Stimulated activated CD8-positive, alpha-beta memory T cell treated with anti-CD3 and anti-CD28 coated beads, Interleukin-7, amount 100 ng/mL, for 24 hours (primary cell): ENCODE measurements at regions not wholly inside any gene's neighbourhood (a gene's known extent, or its start where the extent isn't known, plus 50 kb on each side); places are given as distances from the start of the nearest gene placed in this dataset.

ENCODE experiments used
- DNase-seq: peaks from one replicate; pipeline ENCODE4 v3.0.0-alpha.2; 2020; ENCODE audit warnings: low read depth

DNA sequence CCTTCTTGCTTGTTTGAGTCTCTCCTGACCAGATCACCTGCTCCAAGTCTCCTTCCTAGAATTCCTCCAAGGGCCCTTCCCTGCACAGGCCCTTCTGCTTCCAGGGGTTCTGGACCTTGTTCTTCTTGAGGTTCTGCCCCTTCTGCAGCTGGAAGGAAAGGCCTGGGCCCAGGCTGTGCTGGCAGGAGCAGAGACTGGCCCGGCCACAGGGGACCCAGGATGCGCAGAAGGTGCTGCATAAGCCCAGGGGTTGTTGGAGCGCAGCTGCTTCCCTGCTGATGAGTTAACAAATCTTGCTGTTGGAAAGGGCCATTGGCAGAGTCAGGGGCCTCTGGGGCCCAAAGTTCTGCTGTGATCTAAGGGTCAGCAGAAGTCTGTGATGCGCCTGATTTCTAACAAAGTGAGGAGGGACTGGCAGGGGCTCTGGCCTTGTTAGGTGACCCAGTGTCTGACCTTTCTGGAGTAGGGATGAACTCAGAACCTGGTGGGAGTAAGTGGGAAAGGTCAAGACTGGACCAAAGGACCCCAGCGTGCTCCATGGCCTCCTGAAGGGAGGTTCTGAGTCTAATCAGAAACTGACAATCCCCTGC lies 509.8 kb downstream of the PTPRU start:
- DNase-seq: no peak

DNA sequence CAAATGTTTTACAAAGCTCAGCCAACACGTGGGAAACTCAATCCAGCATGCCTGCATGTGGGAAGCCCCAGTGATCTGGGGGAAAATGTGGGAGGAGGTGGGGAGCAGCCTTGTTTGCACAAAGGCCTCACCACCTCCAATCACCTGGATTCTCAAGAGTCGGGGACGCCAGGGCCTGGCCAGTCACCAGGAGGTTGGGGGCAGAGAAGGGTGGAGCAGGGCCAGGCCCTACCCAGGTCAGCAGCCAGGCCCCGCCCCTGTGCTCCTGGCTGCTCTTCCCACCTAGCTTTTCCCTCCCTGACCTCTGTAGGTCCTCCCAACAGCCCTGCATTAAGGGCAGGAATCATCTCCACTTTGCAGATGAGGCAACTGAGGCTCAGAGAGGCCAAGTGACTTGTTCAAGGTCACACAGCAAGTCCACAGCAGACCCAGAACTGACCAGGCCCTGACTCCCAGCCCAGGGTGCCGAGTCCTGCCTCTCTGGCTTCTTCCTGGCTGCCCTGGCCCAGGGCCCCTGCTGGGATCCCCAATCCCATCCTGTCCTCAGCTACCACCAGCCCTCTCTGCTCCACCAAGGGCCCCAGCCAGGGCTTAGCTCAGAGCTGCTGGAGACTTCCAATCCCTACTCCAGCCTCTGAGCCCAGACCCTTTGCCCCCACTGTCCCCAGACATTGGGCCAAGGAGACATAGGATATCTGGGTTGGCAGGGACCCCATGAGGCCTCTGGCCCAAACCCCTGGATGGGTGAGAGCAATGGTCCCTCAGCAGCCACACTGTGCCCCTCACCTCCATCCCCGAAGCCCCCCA lies 508.6 kb downstream of the PTPRU start:
- DNase-seq: no peak

DNA sequence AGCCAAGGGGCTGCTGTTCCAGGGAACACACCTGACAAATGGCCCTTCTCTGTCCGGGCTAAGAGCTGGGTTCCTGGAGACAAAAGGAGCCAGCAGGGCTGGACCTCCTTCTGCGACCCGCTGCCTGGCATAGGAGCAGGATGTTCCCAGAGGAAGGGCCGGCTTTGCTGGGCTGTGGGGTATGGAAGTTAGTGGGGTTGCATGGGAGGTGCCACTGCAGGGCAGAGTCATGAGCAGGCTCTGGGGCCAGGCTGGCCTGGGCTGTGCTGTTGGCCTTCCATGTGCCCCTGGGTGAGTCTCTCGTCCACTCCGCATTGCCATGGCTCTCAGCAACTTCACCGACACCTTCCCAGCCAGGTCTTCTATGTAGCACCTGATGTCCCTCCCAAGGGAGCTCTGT lies 507.6 kb downstream of the PTPRU start:
- no peak for DNase-seq

DNA sequence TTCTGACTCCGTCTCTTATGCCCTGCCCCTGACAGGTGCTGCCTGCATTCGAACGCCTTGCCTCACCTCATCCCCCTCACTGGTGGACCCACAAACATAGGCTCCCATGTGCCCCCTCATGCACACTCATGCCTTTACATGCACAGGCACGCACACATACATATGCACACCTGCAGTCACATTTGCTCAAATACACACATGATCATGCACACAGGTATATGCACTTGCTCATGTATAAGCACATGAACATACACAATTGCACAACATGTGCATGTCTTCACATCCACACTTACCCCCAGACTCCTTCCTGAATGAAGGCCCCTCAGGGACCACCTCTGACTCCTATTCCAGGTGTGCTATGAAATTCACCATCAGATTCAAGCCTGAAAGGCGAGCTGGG lies 506.9 kb downstream of the PTPRU start:
- no peak for DNase-seq

DNA sequence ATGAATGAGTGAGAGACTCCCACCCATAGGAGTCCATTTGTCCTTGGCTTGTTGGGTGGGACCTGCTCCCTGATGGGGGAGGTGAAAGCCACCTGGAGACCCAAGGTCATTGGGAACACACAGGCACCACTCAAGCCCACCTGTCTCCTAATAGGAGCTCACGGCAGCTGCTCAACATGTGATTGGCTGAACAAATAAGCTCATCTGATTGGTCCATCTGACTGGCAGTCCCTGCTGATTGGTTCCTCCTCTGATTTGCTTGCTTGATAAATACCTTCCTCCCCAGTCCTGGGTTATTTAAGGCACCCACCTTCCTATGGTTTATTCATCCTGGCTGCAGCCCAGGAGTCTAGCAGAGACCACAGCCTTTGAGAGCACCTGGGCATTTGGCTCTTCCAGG lies 502.9 kb downstream of the PTPRU start:
- DNase-seq: no peak

DNA sequence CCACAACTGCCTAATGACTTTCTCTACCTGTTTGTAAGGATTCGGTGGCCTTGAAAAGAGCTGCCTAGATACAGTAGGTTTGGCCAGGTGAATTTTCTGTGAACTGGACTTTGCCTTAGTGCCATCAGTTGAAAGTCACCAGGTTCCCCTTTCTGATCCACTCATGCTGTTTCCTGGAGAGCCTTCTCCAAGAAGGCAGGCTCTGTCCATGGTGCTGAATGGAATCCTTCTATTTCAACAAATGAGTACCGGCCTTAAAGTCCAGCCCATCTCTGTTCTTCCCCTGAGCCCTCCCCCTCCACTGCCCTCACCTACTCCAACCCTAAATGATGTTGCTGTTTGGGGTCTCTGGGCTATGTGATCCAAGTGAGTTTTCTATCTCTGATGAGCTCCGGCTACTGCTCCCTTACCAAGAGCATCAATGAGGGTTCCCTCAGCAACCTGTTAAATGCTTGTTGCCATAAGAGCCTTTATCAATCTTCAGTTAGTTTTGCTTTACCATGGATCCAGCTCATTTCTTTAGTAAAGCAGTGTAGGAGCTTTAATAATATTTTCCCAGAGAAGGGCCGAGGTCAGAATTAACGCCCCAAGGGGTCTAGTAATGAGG lies 500.4 kb downstream of the PTPRU start:
- DNase-seq: no peak

DNA sequence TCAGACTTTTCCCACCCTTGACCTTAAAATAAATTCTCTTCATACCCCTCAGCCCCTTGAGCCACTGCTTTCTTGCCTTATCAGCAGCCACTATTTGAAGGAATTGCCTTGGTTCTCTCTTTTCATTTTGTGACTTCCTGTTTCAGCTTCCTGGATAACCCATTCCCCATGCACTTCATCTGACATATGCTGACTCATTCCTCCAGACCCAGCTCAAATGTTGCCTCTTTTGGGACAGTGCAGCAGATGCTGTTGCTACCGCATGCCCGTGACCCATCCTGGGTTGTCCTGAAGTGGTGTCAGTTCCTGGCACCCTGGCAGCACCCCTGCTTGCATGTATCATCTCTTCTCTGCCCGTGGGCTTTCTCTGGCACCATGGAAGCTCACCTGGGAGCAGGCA lies 496.1 kb downstream of the PTPRU start:
- DNase-seq: no peak

DNA sequence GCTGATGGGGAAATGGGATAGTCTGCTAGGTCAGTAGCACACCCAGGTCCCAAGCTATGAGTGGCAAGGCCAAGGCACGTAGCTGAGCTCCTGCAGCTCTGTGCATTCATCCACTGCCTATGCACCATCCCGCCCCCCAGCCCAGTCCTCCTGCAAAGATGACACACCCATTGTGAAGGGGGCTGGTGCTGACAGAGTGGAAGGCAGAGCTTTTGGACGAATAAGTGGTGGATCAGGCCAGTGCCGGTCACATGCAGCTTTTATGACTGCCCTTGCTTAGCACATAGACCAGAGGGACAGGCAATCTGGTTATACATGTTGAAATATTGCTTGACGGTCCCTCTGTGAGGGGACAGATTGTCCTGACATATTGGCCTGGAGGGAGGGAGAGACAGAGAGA lies 494.3 kb downstream of the PTPRU start:
- no peak for DNase-seq

DNA sequence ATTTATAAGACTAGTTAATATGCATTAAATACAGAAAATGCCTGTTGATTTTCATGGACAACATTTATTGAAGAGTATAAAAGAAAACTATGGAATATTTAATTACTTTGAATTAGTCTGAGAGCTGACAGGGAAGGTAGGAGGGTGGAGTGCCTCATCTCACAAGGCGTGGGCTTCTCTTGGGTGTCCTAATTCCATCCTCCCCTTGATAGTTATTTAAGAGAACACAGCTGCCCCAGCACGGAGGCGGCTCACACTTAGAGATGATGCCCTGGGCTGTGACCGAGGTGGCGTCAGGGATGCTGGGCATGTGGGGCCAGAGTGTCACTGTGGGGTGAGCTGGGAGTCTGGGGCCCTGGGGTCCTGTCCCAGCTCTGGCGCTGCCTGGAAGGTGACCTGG lies 493.0 kb downstream of the PTPRU start:
- DNase-seq: no peak

DNA sequence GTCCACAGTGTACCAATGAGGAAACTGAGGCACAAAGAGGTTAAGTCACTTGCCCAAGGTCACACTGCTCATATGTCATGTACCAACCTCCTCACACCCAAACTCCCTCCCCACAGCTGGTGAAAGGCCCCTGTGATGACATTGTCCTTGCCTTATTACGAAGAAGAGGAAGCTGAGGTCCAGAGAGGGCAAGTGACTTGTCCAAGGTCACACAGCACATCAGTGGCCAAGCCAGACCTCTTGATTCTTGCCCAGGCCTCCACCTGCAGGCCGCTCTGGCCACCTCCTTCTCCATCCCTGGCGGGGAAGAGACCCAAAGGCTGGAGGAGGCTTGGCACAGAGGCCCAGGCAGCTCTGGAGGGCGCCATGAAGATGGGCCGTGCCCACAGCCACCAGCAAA lies 492.4 kb downstream of the PTPRU start:
- no peak for DNase-seq

DNA sequence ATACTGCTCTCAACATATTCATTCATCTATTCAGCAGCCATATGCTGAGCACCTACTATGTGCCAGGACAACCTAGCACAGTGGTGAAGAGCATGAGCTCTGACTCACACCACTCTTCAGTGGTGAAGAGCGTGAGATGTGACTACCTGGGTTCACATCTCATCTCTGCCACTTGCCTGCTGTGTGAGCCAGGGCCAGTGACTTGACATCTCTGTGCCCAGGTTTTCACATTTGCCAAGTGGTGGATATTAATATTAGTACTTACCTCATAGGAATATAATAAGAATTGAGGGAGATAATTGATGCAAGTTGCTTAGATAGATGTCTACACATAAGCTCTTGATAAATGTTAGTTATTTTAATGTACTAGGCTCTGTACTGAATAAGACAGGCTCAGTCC lies 488.9 kb downstream of the PTPRU start:
- no peak for DNase-seq

DNA sequence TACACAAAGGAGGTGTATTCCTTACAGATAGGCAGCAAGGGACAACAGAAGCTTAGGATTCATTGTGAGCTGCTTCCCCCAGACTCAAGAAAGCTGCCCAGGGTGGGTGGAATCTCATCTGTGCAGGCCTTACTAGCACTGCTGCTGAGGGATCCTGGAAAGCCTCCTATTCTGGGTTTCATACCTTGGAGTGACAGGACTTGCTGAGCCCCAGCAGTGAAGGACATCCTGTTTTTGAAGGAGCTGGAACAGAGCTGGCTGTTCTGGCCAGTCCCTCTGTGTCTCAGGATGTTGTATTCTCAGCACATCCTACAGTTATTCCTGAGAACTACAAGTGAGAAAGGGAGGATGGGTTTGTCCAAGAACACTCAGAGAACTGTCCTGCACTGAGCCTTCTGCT lies 486.3 kb downstream of the PTPRU start:
- DNase-seq: no peak

DNA sequence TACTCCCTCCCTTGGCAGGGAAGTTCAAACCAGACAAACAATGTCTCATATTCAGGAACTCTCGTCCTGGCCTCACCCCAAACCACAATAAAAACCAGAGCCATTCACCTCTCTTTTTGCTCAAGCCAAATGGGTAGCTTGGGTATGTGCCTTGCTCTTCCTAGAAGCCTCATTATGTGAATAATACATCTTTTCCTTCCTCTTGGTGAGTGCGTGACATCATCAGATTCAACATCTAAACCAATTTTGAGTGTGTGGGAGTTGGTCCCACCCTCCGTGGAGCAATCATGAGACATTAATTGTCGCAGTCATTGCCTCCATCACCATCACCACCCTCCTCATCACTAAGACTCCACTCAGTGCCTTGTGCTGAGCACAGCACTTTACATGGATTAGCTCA lies 482.9 kb downstream of the PTPRU start:
- no peak for DNase-seq

DNA sequence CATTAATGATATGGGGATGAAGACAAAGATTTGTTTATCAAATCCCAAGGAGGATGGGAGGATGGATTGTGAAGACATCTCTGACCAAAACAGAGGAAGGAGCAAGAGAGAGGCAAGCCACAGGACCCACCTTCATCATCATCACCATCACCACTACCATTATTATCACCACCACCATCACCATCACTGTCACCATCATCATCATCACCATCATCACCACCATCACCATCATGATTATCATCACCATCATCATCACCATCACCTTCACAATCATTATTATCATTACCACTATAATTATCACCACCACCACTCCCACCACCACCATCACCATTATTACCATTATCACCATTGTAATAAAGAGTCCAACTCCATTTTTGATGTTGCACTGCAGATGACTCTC lies 482.5 kb downstream of the PTPRU start:
- DNase-seq: no peak

DNA sequence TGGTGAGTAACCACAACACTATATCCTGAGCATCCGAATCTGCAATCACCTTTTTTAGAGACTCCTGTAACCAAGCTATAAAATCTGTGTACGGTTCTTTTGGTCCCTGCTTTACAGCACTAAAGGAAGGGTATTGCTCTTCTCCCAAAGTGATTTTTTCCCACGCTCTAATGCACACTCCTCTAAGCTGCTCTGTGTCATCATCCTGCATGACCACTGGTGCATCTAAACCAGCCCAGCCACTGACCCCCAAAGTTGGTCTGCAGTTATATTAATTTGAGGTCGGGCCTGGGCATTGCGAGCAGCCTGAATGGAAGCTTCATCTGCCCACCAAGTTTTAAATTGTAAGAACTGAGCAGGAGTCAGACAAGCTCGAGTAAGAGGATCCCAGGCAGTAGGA lies 480.0 kb downstream of the PTPRU start:
- no peak for DNase-seq

DNA sequence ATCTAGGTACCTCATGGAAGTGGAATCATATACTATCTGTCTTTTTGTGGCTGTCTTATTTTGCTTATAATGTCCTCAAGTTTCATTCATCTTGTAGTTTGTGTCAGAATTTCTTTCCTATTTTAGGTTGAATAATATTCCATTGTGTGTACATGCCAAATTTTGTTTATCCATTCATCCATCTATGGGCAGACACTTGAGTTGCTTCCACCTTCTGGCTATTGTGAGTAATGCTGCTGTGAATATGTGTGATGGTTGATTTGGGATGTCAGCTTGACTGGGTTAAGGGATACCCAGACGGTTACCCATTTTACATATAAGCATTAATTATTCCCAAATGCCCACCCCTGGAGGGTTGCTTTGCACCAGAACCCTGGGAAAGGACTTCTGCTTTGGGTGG lies 477.5 kb downstream of the PTPRU start:
- DNase-seq: no peak

DNA sequence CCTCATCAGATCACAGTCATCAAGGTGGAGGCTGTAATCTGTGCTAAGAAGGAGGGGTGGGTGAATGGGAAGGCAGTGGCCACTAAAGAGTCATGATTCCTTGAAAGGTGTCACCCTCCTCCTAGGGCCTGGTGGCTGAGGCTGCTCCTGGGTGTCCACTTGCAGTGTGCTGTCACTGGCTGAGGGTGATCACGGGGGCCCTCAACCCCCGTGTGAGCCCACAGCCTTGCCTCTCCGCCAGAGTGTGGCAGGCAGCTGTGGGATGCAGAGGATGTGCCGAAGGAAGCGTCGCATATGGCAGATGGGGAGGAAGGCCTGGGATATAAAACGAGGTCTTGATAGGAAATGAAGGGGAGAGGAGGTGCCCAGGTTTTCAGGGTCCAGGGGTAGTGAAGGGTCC lies 476.5 kb downstream of the PTPRU start:
- DNase-seq: no peak

DNA sequence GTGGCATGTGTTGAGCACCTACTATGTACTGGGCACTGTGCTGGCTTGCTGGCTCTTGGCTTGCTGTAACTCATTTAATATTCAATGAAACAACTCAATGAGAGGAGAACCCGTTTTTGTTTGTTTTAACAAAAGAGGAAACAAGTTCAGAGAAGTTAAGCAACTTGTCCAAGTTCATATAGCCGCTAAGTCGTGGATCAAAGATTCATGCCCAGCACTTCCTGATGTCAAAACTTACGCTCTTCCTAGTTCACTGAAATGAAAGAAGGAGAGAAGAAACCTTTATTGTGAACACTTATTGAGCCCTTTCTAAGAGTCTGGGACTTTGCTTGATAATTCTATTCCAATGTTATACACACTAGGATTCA lies 475.9 kb downstream of the PTPRU start:
- DNase-seq: no peak

DNA sequence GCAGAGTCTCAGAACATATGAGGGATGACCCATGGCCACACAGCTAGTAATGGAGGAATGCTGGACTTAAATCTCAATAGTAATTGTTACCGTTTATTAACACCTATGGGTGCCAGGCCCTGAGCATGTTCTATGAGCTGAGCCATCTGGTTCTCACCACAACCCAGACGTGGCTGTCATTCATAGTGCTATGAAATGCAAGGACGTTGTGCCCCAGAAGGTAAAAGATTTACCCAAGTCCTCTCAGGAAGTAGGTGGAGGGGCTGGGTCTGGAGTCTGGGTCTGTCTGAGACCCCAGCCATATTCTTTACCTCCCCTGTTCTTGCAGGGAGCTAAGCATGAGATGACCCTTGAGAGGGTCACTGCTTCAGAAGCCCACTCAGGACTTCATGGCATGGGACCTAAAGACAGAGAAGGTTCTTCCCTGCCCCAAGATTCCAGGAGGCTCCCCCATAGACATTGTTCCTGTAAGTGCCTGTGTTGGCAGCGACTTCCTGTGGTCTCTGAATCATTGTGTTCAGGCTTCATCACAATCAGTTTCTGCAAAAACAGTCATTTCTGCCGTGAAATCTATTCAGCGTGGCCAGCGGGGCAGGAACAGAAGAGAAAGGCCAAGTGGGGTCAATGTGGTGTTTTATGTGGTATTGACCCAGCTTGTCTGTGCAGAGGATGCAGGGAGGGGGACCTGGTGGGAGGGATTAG lies 475.4 kb downstream of the PTPRU start:
- DNase-seq: no peak

DNA sequence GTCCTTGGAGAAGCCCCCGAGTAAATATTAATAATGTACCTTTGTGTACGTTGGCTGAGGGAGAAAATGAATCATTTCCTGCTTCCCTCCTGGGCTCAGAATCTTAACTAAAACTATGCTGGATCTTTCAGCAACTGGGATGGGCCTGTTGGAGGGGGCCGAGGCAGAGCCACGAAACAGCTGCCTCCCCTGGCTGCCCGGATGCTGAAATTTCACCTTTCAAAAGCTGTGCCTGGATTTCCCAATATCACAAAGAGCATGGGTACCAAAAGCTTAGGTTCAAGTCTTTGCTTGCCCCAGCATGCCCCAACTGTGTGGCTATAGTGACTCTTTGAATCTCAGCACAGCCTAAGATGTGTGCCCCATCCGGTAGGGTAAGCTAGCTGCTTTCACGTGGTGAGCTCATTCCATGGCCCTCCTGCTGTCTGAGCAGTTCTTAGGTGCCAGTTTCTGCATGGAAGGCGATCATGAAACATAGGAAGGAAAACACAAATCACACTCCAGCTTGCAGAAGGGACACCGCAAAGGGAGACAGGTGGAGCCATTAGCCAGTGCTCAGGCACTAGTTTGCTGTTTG lies 473.5 kb downstream of the PTPRU start:
- DNase-seq: no peak

DNA sequence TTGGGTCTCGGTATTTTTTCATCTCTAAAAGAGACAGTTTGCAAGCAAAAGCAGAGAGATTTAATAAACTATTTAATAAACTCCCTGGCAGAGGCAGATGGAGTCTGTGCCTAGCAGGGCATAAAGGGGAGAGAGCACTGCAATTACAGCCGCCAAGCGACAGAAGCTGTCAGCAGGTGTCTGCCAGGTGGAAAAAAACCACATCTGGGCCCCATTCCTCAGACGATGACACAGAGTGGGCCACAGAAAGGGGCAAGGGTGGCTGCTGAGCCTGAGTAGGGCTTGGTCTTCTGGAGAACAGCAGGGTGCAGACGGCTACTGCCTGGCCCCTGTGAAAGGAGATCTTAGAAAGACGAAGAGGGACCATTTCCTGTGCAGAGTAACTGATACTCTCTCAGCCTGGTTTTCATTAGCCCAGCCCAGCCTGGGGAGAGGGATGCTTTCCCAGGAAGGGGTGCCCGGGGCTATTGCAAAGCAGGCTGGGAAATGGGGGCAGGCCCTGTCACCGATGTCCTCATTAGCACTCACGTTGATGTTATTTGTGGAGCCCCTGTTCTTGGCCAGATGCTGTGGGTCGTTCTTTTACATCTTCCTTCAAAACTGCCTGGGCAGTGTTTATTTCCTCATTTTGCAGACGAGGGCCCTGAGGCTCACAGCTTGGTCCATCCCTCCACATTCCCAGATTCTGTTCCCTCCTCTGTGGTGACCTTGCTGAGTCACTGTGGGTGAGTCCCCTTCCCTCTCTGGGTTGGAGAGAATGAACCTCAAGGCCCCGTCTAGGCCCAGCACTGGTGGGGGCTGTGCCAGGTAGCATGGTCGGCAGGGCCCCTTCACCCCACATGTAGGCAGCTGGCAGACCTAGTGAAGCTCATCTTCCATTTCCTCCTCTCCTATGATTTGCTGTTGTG lies 472.7 kb downstream of the PTPRU start:
- DNase-seq: no peak

DNA sequence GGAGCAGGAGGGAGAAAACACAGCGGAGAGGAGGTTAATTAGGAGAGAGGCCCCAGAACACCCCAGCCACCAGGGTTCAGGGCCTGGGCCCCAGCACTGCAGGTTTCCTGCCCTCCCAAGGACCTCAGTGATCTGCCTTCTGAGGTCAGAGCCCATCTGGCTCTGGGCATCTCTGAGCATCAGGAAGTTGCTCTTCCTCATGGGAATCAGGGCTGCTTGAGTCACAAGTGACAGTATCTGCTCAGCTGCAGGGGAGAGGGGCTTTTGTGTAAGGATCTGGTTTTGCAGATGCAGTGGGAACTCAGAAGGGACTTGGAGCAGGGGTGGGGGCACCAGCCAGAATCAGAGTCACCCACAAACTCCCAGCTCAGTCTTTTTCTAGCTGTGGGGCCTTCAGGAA lies 472.1 kb downstream of the PTPRU start:
- no peak for DNase-seq
